B cell (primary cell): ENCODE measurements at regions not wholly inside any gene's neighbourhood (a gene's known extent, or its start where the extent isn't known, plus 50 kb on each side); places are given as distances from the start of the nearest gene placed in this dataset.

Source experiments
- ATAC-seq: fragments of 200-7000 bp; cut with Tn5 transposase; one replicate; pipeline ENCODE4 v1.10.0; 2021; ENCODE audit warnings: low read depth, mild to moderate bottlenecking, moderate number of reproducible peaks, moderate library complexity
- CTCF ChIA-PET: fragments of 350-600 bp; sonication (Branson Sonifier 250); formaldehyde crosslinking; loops from one replicate; lab custom pipeline; 2021; ENCODE audit warnings: antibody characterized with exemption, inconsistent platforms; lab: Charles Lee
- POLR2A ChIA-PET: fragments of 350-600 bp; sonication (Branson Sonifier 250); formaldehyde crosslinking; loops from one replicate; lab custom pipeline; 2021; ENCODE audit warnings: antibody characterized with exemption; lab: Charles Lee
- DNase-seq: peaks from one replicate; pipeline ENCODE4 v3.0.0; 2013
- H2AFZ ChIP-seq: 2 replicates; pipeline ENCODE4 v1.6.1; 2012; ENCODE audit warnings: mild to moderate bottlenecking, low read depth, low read length; ENCODE audit not compliant: insufficient read depth, poor library complexity, severe bottlenecking
- H3K27ac ChIP-seq, 2 donors: 1 replicate in 1 of 2; 2 replicates in 1 of 2; pipeline ENCODE4 v1.5.1; 2012 to 2013; ENCODE audit warnings: low read length in 2 of 2, mild to moderate bottlenecking in 2 of 2, moderate library complexity in 1 of 2
- H3K27me3 ChIP-seq, 4 experiments: fragments of 200-600 bp in 1 of 4; sonication (generic) in 1 of 4; replicated peaks in 1 of 4; 1 replicate in 2 of 4; 2 replicates in 2 of 4; pipeline versions ENCODE4 v1.6.1 to v1.7.0; 2013 to 2016; ENCODE audit warnings: low read length in 3 of 4, mild to moderate bottlenecking in 2 of 4, mixed read lengths in 1 of 4, moderate library complexity in 1 of 4; ENCODE audit not compliant: insufficient read depth in 4 of 4, control insufficient read depth in 3 of 4; ENCODE audit errors: control extremely low read depth in 1 of 4
- H3K36me3 ChIP-seq, 2 experiments: replicated peaks in 1 of 2; 1 replicate in 1 of 2; 2 replicates in 1 of 2; pipeline versions ENCODE4 v1.6.1 to v1.7.1; 2013; ENCODE audit warnings: low read length in 1 of 2; ENCODE audit not compliant: insufficient read depth in 2 of 2, control insufficient read depth in 1 of 2; ENCODE audit errors: control extremely low read depth in 1 of 2, extremely low read depth in 1 of 2
- H3K4me1 ChIP-seq, 2 donors: fragments of 200-600 bp in 1 of 2; sonication (generic) in 1 of 2; 1 replicate in 1 of 2; 2 replicates in 1 of 2; pipeline versions ENCODE4 v1.5.1 to v1.6.1; 2013 to 2017; ENCODE audit warnings: low read length in 2 of 2; ENCODE audit not compliant: control insufficient read depth in 2 of 2, insufficient read depth in 2 of 2
- H3K4me2 ChIP-seq: replicated peaks from 2 replicates; pipeline ENCODE3; 2012; ENCODE audit warnings: mild to moderate bottlenecking, low read depth, low read length; ENCODE audit not compliant: poor library complexity, severe bottlenecking
- H3K4me3 ChIP-seq, 5 experiments: fragments of 200-600 bp in 1 of 5; sonication (generic) in 1 of 5; 1 replicate in 3 of 5; 2 replicates in 2 of 5; pipeline versions ENCODE4 v1.5.1 to v1.7.0; 2011 to 2016; ENCODE audit warnings: low read length in 4 of 5, mild to moderate bottlenecking in 4 of 5, low read depth in 2 of 5, control low read depth in 1 of 5, moderate library complexity in 1 of 5; ENCODE audit not compliant: insufficient read depth in 1 of 5; ENCODE audit errors: control extremely low read depth in 1 of 5, extremely low read depth in 1 of 5
- H3K79me2 ChIP-seq: fragments of 200-600 bp; sonication (generic); one replicate; pipeline ENCODE4 v1.6.0; 2016; ENCODE audit warnings: low read length; ENCODE audit not compliant: control insufficient read depth, insufficient read depth
- H3K9ac ChIP-seq: fragments of 200-600 bp; sonication (generic); 2 replicates; pipeline ENCODE4 v1.6.1; 2017; ENCODE audit warnings: mild to moderate bottlenecking, low read length, moderate library complexity
- H3K9me3 ChIP-seq, 3 donors: one replicate each; pipeline versions ENCODE4 v1.6.1 to v1.7.1; 2013; ENCODE audit warnings: low read length in 2 of 3; ENCODE audit not compliant: control insufficient read depth in 2 of 3, insufficient read depth in 1 of 3; ENCODE audit errors: control extremely low read depth in 1 of 3
- H4K20me1 ChIP-seq: 2 replicates; pipeline ENCODE4 v1.6.0; 2012; ENCODE audit warnings: mild to moderate bottlenecking, low read length; ENCODE audit not compliant: insufficient read depth, control insufficient read depth, poor library complexity, severe bottlenecking
- H3K27ac Mint-ChIP-seq: one replicate; pipeline ENCODE4 v1.8.0; 2021; ENCODE audit warnings: mixed read lengths
- H3K27me3 Mint-ChIP-seq: one replicate; pipeline ENCODE4 v1.8.0; 2021; ENCODE audit warnings: mixed read lengths
- H3K4me1 Mint-ChIP-seq: one replicate; pipeline ENCODE4 v1.8.0; 2021; ENCODE audit warnings: mixed read lengths
- H3K4me3 Mint-ChIP-seq: one replicate; pipeline ENCODE4 v1.8.0; 2021; ENCODE audit warnings: mixed read lengths
- H3K9me3 Mint-ChIP-seq: one replicate; pipeline ENCODE4 v1.8.0; 2022; ENCODE audit warnings: mixed read lengths; ENCODE audit not compliant: insufficient read depth
- EZH2 ChIP-seq: IDR thresholded peaks from 2 replicates; pipeline ENCODE4 v1.6.1; 2012; ENCODE audit warnings: borderline replicate concordance, low read depth, mild to moderate bottlenecking, moderate library complexity, low read length; ENCODE audit not compliant: insufficient read depth, poor library complexity, severe bottlenecking
- WGBS: methylation state at CpG from one replicate; pipeline ENCODE4 v1.1.5; 2013; ENCODE audit warnings: missing lambda C conversion rate; ENCODE audit not compliant: insufficient coverage; 5-methylcytosine and 5-hydroxymethylcytosine counted together
- intact Hi-C: fragments of 100-400 bp; cut with micrococcal nuclease; formaldehyde crosslinking; loops from one replicate; pipeline ENCODE4 v1.10.0; 2022
- TF ChIP-seq, protein P1 (sequence below): fragments of 200-600 bp; IDR thresholded peaks from one replicate; pipeline ENCODE4 v1.8.0; 2022; ENCODE audit warnings: antibody characterized with exemption, mild to moderate bottlenecking

DNA sequence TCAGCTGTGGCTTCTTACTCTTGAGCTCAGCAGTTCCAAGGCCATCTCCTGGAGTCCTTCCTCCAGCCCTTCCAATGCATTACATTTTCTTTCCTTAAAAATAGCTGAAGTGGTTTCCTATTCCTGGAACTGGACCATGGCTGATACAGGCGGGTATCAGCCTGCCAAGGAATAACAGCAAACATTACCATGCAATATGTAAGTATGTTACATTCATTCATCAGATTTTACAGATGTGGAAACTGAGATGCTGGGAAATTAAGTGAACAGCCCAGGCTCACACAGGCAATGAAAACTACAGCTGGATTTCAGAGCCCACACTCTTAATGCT, 100.4 kb downstream of the NRN1 start:
- no CpG with 5 or more reads among the region's 1 CpG for WGBS
- ATAC-seq (no peak), DNase-seq (no peak)
- TF ChIP-seq EZH2, result no peak
- TF ChIP-seq, protein P1, sequence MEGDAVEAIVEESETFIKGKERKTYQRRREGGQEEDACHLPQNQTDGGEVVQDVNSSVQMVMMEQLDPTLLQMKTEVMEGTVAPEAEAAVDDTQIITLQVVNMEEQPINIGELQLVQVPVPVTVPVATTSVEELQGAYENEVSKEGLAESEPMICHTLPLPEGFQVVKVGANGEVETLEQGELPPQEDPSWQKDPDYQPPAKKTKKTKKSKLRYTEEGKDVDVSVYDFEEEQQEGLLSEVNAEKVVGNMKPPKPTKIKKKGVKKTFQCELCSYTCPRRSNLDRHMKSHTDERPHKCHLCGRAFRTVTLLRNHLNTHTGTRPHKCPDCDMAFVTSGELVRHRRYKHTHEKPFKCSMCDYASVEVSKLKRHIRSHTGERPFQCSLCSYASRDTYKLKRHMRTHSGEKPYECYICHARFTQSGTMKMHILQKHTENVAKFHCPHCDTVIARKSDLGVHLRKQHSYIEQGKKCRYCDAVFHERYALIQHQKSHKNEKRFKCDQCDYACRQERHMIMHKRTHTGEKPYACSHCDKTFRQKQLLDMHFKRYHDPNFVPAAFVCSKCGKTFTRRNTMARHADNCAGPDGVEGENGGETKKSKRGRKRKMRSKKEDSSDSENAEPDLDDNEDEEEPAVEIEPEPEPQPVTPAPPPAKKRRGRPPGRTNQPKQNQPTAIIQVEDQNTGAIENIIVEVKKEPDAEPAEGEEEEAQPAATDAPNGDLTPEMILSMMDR, result no peak
- Histone ChIP-seq H3K9ac (no peak overlapping the region), H3K4me1 (no peaks in the 10 kb centered on the region), H3K27me3 (no peaks in the 10 kb centered on the region), H3K4me2 (no peak overlapping the region), H3K36me3 (no peaks in the 10 kb centered on the region), H3K4me3 (no peak overlapping the region), H2AFZ (no peak overlapping the region), H3K9me3 (peaks cover 0 to 2% (median 0%) of the 10 kb centered on the region in 3 donors), H3K79me2 (no peaks in the 10 kb centered on the region), H4K20me1 (no peaks in the 10 kb centered on the region), H3K27ac (no peak overlapping the region)
- POLR2A ChIA-PET, result no interaction called here
- H3K27ac Mint-ChIP-seq, result no peak overlapping the region
- H3K9me3 Mint-ChIP-seq, result no peaks in the 10 kb centered on the region
- CTCF ChIA-PET, result no interaction called here
- no peaks in the 10 kb centered on the region for H3K4me1 Mint-ChIP-seq
- no peaks in the 10 kb centered on the region for H3K27me3 Mint-ChIP-seq
- no peak overlapping the region for H3K4me3 Mint-ChIP-seq
- intact Hi-C loops, result no loop called here

- no peak for DNase-seq
- Histone ChIP-seq H3K36me3 (no peaks in the 10 kb centered on the region), H2AFZ (no peak overlapping the region), H3K9ac (no peak overlapping the region), H3K4me3 (no peak overlapping the region), H3K4me1 (no peaks in the 10 kb centered on the region), H4K20me1 (no peaks in the 10 kb centered on the region), H3K27me3 (no peaks in the 10 kb centered on the region), H3K9me3 (peaks cover 0 to 2% (median 0%) of the 10 kb centered on the region in 3 donors), H3K4me2 (no peak overlapping the region), H3K27ac (no peak overlapping the region), H3K79me2 (no peaks in the 10 kb centered on the region)
- ChIA-PET POLR2A (no interaction called here), CTCF (no interaction called here)
- intact Hi-C loops, result no loop called here
- 89% methylated on average over 11 of the region's 18 CpGs for WGBS
- Mint-ChIP-seq H3K4me1 (no peaks in the 10 kb centered on the region), H3K4me3 (no peak overlapping the region), H3K27me3 (no peaks in the 10 kb centered on the region), H3K9me3 (no peaks in the 10 kb centered on the region), H3K27ac (no peak overlapping the region)
- TF ChIP-seq EZH2, result no peak
- TF ChIP-seq, protein P1, result no peak
- no peak for ATAC-seq
These were observed 101.0 kb downstream of the NRN1 start for GRCh38 chr6:5905431-5906339.
